ENCODE measurements at regions not wholly inside any gene's neighbourhood (a gene's known extent, or its start where the extent isn't known, plus 50 kb on each side); places are given as distances from the start of the nearest gene placed in this dataset.
"Not testable (repeated sequence)": the region's sequence is repeated elsewhere in the genome, so short reads cannot be mapped to it uniquely, and the experiment has no call there.

DNA sequence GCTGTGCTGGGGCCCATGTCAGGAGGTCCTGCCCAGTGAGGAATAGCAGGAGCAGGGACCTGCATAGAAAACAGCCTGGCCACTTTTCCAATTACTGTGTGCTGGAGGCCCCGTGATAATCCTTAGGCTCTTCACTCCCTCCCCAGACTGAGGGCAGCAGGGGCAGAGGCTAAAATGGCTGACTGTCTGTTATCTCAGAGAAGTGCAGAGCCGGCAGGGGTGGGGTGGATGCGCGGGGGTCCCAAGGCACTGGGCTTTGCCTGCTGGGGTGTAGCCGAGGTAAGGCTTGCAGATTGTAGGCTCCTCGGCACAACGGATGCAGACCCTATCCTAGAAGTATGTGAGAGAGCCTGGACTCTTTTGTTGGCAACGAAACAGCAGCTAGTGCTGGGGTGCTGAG lies 1064.1 kb downstream of the OLFM4 start:
- Histone ChIP-seq H3K4me1 (no peaks in the 10 kb centered on the region), H3K36me3 (no peaks in the 10 kb centered on the region), H3K9me3 (no peaks in the 10 kb centered on the region), H3K27me3 (no peaks in the 10 kb centered on the region), H3K4me3 (no peak overlapping the region), H3K27ac (no peak overlapping the region)
- DNase-seq, result no peak
- intact Hi-C loops (cut with DNase I), result no loop called here
- peak; percentile 39 for ATAC-seq
- TF ChIP-seq, protein P1, sequence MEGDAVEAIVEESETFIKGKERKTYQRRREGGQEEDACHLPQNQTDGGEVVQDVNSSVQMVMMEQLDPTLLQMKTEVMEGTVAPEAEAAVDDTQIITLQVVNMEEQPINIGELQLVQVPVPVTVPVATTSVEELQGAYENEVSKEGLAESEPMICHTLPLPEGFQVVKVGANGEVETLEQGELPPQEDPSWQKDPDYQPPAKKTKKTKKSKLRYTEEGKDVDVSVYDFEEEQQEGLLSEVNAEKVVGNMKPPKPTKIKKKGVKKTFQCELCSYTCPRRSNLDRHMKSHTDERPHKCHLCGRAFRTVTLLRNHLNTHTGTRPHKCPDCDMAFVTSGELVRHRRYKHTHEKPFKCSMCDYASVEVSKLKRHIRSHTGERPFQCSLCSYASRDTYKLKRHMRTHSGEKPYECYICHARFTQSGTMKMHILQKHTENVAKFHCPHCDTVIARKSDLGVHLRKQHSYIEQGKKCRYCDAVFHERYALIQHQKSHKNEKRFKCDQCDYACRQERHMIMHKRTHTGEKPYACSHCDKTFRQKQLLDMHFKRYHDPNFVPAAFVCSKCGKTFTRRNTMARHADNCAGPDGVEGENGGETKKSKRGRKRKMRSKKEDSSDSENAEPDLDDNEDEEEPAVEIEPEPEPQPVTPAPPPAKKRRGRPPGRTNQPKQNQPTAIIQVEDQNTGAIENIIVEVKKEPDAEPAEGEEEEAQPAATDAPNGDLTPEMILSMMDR (IDR thresholded peaks at IDR 0.05), result no peak

DNA sequence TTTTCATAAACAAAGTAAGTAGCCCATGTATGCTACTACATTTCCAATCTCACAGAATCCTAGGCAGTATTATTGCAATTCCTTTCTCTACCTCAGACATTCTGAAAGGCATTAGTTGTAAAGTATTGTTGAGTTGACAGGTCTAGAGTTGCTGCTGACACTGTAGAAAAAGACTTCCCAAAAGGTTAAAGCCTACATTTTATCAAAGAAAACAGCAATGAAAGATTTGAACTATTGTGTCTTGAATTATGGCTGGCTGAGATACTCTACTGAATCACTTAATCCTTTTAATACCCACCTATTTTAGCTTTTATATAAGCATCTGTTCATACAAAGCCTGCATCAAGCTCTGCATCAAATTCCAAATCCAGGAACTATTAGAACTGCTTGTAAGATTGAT lies 1082.0 kb downstream of the OLFM4 start:
- H3K27me3 ChIP-seq, result no peaks in the 10 kb centered on the region
- H3K4me1 ChIP-seq, result no peaks in the 10 kb centered on the region
- H3K9me3 ChIP-seq, result no peaks in the 10 kb centered on the region
- TF ChIP-seq, protein P1 (IDR thresholded peaks at IDR 0.05), result no peak
- DNase-seq, result no peak
- H3K4me3 ChIP-seq, result no peak overlapping the region
- intact Hi-C loops (cut with DNase I), result no loop called here
- no peak for ATAC-seq
- no peaks in the 10 kb centered on the region for H3K36me3 ChIP-seq
- H3K27ac ChIP-seq, result no peak overlapping the region

DNA sequence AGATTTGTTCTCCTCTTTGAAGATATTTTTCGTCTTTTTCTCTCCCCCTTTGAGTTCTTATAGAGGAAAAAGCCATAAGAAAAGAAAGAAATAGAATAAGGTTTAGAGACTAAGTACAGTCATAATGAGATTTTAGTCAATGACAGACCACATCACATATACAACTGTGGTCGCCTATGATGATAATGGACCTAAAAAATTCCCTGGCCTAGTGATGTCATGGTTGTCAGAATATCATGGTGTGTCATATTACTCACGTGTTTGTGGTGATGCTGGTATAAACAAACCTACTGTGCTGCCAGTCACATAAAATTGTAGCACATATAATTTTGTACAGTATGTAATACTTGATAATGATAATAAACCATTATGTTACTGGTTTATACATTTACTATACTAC lies 1096.1 kb downstream of the OLFM4 start:
- Histone ChIP-seq H3K27me3 (no peaks in the 10 kb centered on the region), H3K9me3 (no peaks in the 10 kb centered on the region), H3K4me1 (no peaks in the 10 kb centered on the region), H3K4me3 (no peak overlapping the region), H3K27ac (no peak overlapping the region), H3K36me3 (no peaks in the 10 kb centered on the region)
- no peak for DNase-seq
- ATAC-seq, result no peak
- intact Hi-C loops (cut with DNase I), result no loop called here
- TF ChIP-seq, protein P1 (IDR thresholded peaks at IDR 0.05), result no peak

DNA sequence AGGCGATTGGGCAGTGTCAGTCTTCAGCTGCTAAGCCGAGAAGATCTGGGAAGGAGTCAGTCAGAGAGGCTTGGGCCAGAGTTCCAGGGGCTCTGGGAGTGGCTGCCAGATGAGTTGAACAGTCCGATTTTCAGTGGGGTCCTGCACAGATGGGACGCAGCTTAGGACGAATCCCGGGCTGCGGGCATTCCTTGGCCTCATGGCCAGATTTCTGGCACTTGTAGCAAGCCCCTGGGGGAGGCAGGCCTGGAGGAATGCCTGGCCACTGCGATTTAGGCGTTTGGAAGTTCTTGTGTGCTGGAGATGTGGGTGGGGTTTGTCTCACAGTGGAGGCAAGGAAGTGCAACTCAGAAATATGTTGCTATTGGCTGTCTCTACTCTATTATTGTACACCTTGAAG lies 1102.3 kb downstream of the OLFM4 start:
- H3K27ac ChIP-seq; H3K4me1 ChIP-seq; H3K9me3 ChIP-seq; DNase-seq; intact Hi-C loops (cut with DNase I); H3K4me3 ChIP-seq; H3K27me3 ChIP-seq; ATAC-seq; H3K36me3 ChIP-seq: not testable (repeated sequence)

DNA sequence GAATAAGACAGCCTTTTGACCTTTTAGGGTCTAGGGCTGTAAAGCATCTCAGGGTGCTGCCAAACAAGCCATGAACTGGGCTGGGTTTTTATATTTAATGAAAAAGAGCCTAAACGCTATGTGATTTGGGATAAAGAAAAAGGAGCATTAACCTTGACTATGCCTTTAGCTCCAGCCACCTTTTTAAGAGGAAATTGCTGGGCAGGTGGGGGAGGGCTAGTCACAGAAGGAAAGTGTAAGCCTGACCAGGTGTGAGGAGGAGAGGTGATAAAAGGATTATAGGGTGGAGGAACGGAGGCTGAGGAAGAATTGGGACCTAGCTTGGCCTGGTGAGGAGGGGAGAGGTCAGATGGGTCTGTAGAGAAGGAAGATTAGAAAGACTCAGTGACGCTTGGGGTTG lies 1102.8 kb downstream of the OLFM4 start:
- intact Hi-C loops (cut with DNase I); DNase-seq; H3K36me3 ChIP-seq; ATAC-seq; H3K4me3 ChIP-seq; H3K27me3 ChIP-seq; H3K9me3 ChIP-seq; H3K27ac ChIP-seq; H3K4me1 ChIP-seq: not testable (repeated sequence)

DNA sequence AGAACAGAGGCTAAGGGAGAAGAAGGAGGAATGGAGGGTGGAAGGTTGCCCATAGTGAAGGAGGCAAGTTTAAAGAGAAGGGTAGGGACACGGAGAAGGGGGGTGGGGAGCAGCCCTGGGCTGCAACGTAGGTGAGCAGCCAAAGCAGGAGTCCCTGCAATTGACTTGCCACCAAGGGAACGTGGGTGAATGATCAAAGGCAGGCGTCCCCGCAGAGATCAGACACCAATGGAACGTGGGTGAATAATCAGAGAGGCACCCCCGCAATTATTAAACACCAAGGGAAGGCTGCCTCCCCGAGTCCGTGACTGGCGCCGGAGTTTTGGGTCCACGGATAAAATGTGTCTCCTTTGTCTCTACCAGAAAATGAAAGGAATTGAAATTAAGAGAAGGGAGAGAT lies 1103.5 kb downstream of the OLFM4 start:
- H3K9me3 ChIP-seq; H3K27ac ChIP-seq; DNase-seq; H3K4me1 ChIP-seq; H3K27me3 ChIP-seq; intact Hi-C loops (cut with DNase I); H3K36me3 ChIP-seq; ATAC-seq; H3K4me3 ChIP-seq: not testable (repeated sequence)

DNA sequence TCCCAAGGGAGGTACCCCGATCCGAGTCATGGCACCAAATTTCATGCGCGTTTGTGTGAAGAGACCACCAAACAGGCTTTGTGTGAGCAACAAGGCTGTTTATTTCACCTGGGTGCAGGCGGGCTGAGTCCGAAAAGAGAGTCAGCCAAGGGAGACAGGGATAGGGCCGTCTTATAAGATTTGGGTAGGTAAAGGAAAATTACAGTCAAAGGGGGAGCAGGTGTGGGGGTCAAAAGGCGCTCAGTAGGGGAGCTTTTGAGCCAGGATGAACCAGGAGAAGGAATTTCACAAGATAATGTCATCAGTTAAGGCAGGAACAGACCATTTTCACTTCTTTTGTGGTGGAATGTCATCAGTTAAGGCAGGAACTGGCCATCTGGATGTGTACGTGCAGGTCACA lies 1104.1 kb downstream of the OLFM4 start:
- H3K4me3 ChIP-seq; H3K27me3 ChIP-seq; ATAC-seq; intact Hi-C loops (cut with DNase I); H3K4me1 ChIP-seq; DNase-seq; H3K36me3 ChIP-seq; H3K27ac ChIP-seq; H3K9me3 ChIP-seq: not testable (repeated sequence)

DNA sequence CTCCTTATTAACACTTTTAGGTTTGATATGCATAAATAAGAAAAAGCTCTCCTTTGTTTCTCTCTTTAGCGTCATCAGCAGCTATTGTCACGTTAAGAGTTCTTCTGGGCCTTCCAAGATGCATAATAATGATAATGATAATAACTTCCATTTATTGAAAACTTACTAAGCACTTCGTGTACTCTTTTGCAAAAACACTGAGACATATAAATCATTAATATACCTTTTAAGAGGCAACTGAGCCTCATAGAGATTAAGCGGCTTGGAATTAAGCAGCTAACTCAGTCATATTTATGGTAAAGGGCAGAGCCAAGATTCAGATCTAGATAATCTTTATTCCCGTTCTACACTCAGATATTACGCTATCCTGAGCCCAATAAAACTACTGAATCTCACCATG lies 1105.1 kb downstream of the OLFM4 start:
- TF ChIP-seq, protein P1 (IDR thresholded peaks at IDR 0.05), result no peak
- intact Hi-C loops (cut with DNase I), result no loop called here
- Histone ChIP-seq H3K27me3 (no peaks in the 10 kb centered on the region), H3K36me3 (no peaks in the 10 kb centered on the region), H3K4me1 (no peaks in the 10 kb centered on the region), H3K4me3 (no peak overlapping the region), H3K9me3 (no peaks in the 10 kb centered on the region), H3K27ac (no peak overlapping the region)
- ATAC-seq (no peak), DNase-seq (no peak)

All from upper lobe of right lung (tissue), 1 donor.